ENCODE measurements at regions not wholly inside any gene's neighbourhood (a gene's known extent, or its start where the extent isn't known, plus 50 kb on each side); places are given as distances from the start of the nearest gene placed in this dataset.
"Not testable (repeated sequence)": the region's sequence is repeated elsewhere in the genome, so short reads cannot be mapped to it uniquely, and the experiment has no call there.

GRCh38 chr6:4338884-4339283 is 203.5 kb upstream of the ECI2 start:
- H3K4me3 ChIP-seq (ENCODE audit: low read length), result no peak overlapping the region
- no peak for DNase-seq (ENCODE audit: low read depth)
- TF ChIP-seq CTCF (IDR thresholded peaks at IDR 0.05; ENCODE audit: insufficient read depth, low read depth, low read length, missing control alignments), result no peak

GRCh38 chr6:4336778-4337442 is 201.5 kb upstream of the ECI2 start:
- no peak overlapping the region for H3K4me3 ChIP-seq (ENCODE audit: low read length)
- no peak for TF ChIP-seq CTCF (IDR thresholded peaks at IDR 0.05; ENCODE audit: insufficient read depth, low read depth, low read length, missing control alignments)
- DNase-seq (ENCODE audit: low read depth), result no peak

DNA sequence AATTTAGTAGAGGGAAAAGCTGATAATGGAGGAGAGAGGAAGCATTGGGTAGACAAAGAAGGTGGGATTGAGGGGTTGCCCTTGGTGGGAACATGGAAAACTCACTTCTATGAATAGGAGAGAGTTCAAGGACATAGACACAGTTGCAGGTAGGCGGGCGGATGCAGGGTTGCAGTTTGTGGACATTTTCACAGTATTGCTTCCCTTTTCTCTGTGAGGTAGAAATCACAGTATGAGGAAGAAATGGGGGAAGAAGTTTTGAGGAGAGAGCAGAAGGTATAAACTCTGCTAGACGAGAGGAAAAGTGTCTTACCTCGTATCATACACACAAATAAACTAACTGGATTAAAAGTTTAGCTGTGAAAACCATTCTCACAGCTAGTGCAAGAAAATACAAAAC is 200.7 kb upstream of the ECI2 start:
- DNase-seq (ENCODE audit: low read depth), result no peak
- H3K4me3 ChIP-seq (ENCODE audit: low read length), result no peak overlapping the region
- no peak for TF ChIP-seq CTCF (IDR thresholded peaks at IDR 0.05; ENCODE audit: insufficient read depth, low read depth, low read length, missing control alignments)

DNA sequence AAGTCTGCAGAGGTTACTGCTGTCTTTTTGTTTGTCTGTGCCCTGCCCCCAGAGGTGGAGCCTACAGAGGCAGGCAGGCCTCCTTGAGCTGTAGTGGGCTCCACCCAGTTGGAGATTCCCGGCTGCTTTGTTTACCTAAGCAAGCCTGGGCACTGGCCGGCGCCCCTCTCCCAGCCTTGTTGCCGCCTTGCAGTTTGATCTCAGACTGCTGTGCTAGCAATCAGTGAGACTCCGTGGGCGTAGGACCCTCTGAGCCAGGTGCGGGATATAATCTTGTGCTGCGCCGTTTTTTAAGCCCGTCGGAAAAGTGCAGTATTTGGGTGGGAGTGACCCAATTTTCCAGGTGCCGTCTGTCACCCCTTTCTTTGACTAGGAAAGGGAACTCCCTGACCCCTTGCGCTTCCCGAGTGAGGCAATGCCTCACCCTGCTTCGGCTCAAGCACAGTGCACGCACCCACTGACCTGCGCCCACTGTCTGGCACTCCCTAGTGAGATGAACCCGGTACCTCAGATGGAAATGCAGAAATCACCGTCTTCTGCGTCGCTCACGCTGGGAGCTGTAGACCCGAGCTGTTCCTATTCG is 198.9 kb upstream of the ECI2 start:
- DNase-seq (ENCODE audit: low read depth), result peak; percentile 66
- not testable (repeated sequence) for H3K4me3 ChIP-seq (ENCODE audit: low read length)

DNA sequence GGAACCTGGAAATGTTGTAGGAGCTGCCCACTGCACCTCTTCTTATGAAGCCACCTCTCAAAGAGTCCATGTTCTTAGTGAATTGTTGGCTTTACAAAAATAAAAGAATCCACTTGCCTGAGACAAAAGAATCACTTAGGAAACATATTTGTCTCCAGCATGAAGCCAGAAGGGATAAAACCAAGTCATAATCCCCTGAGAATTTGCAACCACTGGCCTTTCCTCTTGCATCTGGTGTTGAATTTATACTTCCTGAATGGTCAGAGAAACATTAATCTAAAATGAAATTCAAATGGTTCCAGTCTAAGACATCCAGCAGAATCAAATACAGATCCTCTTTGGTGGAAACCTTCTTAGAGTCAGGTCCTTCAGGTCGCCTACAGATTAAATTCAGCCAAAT is 192.5 kb upstream of the ECI2 start:
- no peak for DNase-seq (ENCODE audit: low read depth)
- no peak overlapping the region for H3K4me3 ChIP-seq (ENCODE audit: low read length)
- no peak for TF ChIP-seq CTCF (IDR thresholded peaks at IDR 0.05; ENCODE audit: insufficient read depth, low read depth, low read length, missing control alignments)

DNA sequence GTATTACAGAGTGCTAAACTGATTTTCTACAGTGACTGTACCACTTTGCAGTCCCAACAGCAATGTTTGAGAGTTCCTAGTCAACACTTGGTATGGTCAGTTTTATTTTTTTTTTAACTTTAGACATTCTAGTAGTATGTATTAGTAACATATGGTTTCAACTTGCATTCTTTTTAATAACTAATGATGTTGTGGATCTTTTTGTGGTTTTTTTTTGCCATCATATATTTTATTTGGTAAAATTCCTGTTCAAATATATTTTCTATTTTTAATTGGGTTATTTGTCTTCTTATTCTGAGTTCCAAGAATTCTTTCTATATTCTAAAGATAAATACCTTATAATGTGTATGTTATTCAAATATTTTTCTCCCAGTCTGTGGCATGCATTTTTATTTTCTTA is 189.4 kb upstream of the ECI2 start:
- DNase-seq (ENCODE audit: low read depth), result no peak
- no peak overlapping the region for H3K4me3 ChIP-seq (ENCODE audit: low read length)
- no peak for TF ChIP-seq CTCF (IDR thresholded peaks at IDR 0.05; ENCODE audit: insufficient read depth, low read depth, low read length, missing control alignments)

- no peak for TF ChIP-seq CTCF (IDR thresholded peaks at IDR 0.05; ENCODE audit: insufficient read depth, low read depth, low read length, missing control alignments)
- DNase-seq (ENCODE audit: low read depth), result no peak
- no peak overlapping the region for H3K4me3 ChIP-seq (ENCODE audit: low read length)
Measured at GRCh38 chr6:4323322-4323721, 187.9 kb upstream of the ECI2 start.

Measured in epithelial cell of esophagus (primary cell).